Gastroesophageal sphincter (tissue), 3 donors: ENCODE measurements at regions not wholly inside any gene's neighbourhood (a gene's known extent, or its start where the extent isn't known, plus 50 kb on each side); places are given as distances from the start of the nearest gene placed in this dataset.

Experiments used
- POLR2A ChIP-seq, 2 donors: fragments of 450-650 bp; IDR thresholded peaks; one replicate each; pipeline ENCODE4 v1.6.1; 2017; ENCODE audit warnings: antibody characterized with exemption in 2 of 2, mild to moderate bottlenecking in 2 of 2, moderate library complexity in 1 of 2
- TF ChIP-seq, protein P1 (sequence below), 4 experiments: fragments of 200-600 bp in 2 of 4; fragments of 450-650 bp in 2 of 4; sonication (generic) in 1 of 4; IDR thresholded peaks; one replicate each; pipeline ENCODE4 v1.5.1; 2017 to 2019; ENCODE audit warnings: antibody characterized with exemption in 4 of 4, mild to moderate bottlenecking in 2 of 4, moderate library complexity in 2 of 4

DNA sequence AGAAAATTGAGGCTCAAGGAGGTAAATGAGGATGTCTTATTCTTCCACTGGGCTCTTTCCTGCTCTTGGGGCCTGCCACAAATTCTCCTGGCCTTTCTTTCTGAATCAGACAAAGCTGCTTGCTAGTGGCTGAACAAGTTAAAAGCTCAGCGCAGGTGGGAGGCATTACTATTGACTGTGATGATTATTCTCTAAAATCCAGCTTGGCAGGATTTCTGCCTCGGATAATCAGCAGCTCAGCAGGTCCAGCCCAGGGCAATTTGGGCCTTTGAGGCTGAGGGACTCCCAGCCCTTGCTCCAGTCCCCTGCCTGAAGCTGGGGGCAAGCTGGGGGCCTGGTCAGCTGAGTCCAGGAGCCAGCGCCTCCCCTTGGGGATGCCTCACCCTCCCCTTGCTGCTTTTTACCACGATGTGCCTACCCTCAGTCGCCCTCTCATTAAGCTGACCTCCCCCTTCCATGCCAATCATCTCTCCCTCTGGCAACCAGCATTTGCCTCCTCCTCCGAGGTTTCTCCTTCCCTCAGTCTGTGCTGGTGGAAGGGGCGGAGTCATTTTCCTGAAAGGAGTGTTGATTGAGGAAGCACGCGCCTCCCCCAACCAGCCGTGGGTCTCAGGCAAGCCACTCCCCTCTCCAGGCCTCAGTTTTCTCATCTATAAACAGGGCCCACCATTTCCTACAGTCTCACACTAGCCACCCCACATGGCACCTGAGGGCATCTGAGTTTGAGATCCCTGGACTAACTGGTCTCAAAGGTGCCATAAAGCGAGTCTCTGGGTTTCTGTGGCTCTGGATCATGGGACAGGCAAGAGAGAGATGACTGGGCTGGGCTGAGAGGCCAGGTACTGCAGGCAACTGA lies 60.6 kb upstream of the PRDM11 start:
- TF ChIP-seq POLR2A (IDR thresholded peaks at IDR 0.05), result no peak
- TF ChIP-seq, protein P1, sequence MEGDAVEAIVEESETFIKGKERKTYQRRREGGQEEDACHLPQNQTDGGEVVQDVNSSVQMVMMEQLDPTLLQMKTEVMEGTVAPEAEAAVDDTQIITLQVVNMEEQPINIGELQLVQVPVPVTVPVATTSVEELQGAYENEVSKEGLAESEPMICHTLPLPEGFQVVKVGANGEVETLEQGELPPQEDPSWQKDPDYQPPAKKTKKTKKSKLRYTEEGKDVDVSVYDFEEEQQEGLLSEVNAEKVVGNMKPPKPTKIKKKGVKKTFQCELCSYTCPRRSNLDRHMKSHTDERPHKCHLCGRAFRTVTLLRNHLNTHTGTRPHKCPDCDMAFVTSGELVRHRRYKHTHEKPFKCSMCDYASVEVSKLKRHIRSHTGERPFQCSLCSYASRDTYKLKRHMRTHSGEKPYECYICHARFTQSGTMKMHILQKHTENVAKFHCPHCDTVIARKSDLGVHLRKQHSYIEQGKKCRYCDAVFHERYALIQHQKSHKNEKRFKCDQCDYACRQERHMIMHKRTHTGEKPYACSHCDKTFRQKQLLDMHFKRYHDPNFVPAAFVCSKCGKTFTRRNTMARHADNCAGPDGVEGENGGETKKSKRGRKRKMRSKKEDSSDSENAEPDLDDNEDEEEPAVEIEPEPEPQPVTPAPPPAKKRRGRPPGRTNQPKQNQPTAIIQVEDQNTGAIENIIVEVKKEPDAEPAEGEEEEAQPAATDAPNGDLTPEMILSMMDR (IDR thresholded peaks at IDR 0.05), result no peak
